ENCODE measurements at regions not wholly inside any gene's neighbourhood (a gene's known extent, or its start where the extent isn't known, plus 50 kb on each side); places are given as distances from the start of the nearest gene placed in this dataset.

DNA sequence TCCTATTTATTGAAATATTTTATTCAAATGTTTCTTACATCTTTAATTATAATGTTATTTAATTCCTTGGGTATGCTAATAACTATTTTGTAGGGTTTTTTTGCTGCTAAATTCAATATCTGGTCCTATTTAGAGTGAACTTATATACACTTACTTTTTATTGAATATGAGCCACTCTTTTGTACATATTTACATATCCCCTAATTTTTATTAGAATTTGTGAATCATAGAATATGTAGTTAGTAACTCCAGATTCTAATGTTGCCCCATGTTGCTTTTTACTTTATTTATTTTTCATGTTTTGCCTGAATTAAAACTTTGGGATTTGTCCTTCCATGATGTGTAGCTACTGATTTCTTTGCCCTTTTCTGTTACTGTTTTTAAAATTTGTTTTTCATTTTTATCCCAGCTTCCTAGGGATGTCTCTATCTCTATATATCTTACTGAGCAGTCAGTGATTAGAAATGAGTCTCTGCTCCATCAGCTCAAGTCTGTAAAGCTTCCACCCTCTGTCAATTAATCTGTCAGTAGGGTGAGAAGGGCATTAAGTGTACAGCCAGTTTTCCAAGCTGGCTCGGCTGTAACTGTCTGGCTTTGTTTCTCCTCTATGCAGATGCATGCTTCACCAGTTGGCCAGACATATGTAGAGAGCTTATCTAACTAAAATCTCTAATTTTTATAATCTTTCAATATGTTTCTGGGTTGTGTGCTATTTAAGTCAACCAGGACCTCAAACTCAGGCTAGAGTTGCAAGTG is 256.9 kb downstream of the CDH19 start:
- H3K9ac ChIP-seq (ENCODE audit: low read length): no peak overlapping the region
- no peaks in the 10 kb centered on the region for H3F3A ChIP-seq (ENCODE audit: insufficient read depth)
- no peak for TF ChIP-seq EZH2phosphoT487 (conservative IDR thresholded peaks at IDR 0.05; ENCODE audit: low read length)
- TF ChIP-seq, protein P1, sequence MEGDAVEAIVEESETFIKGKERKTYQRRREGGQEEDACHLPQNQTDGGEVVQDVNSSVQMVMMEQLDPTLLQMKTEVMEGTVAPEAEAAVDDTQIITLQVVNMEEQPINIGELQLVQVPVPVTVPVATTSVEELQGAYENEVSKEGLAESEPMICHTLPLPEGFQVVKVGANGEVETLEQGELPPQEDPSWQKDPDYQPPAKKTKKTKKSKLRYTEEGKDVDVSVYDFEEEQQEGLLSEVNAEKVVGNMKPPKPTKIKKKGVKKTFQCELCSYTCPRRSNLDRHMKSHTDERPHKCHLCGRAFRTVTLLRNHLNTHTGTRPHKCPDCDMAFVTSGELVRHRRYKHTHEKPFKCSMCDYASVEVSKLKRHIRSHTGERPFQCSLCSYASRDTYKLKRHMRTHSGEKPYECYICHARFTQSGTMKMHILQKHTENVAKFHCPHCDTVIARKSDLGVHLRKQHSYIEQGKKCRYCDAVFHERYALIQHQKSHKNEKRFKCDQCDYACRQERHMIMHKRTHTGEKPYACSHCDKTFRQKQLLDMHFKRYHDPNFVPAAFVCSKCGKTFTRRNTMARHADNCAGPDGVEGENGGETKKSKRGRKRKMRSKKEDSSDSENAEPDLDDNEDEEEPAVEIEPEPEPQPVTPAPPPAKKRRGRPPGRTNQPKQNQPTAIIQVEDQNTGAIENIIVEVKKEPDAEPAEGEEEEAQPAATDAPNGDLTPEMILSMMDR (IDR thresholded peaks at IDR 0.05; ENCODE audit: insufficient read depth, low read length, poor library complexity, severe bottlenecking): no peak
- no peak overlapping the region for H3K27ac ChIP-seq (ENCODE audit: low read depth, low read length)
- no peaks in the 10 kb centered on the region for H3K36me3 ChIP-seq (ENCODE audit: low read length)
- no peak overlapping the region for H3K4me2 ChIP-seq (ENCODE audit: low read depth, low read length, poor library complexity, severe bottlenecking)
- no peak overlapping the region for H3K4me3 ChIP-seq (ENCODE audit: insufficient read depth, low read length, poor library complexity, severe bottlenecking)
- no peaks in the 10 kb centered on the region for H3K9me3 ChIP-seq (ENCODE audit: insufficient read depth, low read length)
- H3K27me3 ChIP-seq (ENCODE audit: low read length): no peaks in the 10 kb centered on the region
- H3K9me2 ChIP-seq (replicated peaks; ENCODE audit: insufficient read depth, low read length): no peaks in the 10 kb centered on the region
- no peak overlapping the region for H2AFZ ChIP-seq (ENCODE audit: low read depth, low read length, severe bottlenecking)
- no peaks in the 10 kb centered on the region for H3K79me2 ChIP-seq (ENCODE audit: insufficient read depth, low read length)
- no peaks in the 10 kb centered on the region for H4K20me1 ChIP-seq (ENCODE audit: low read depth, low read length)

- H3K36me3 ChIP-seq (ENCODE audit: low read length): no peaks in the 10 kb centered on the region; the same call in 1 of the 2 replicates
- no peaks in the 10 kb centered on the region for H3K9me3 ChIP-seq (ENCODE audit: insufficient read depth, low read length)
- H3K9ac ChIP-seq (ENCODE audit: low read length): no peak overlapping the region
- H3K79me2 ChIP-seq (ENCODE audit: insufficient read depth, low read length): no peaks in the 10 kb centered on the region
- H2AFZ ChIP-seq (ENCODE audit: low read depth, low read length, severe bottlenecking): no peak overlapping the region
- no peaks in the 10 kb centered on the region for H4K20me1 ChIP-seq (ENCODE audit: low read depth, low read length)
- H3F3A ChIP-seq (ENCODE audit: insufficient read depth): no peaks in the 10 kb centered on the region
- no peak overlapping the region for H3K4me3 ChIP-seq (ENCODE audit: insufficient read depth, low read length, poor library complexity, severe bottlenecking)
- H3K9me2 ChIP-seq (replicated peaks; ENCODE audit: insufficient read depth, low read length): no peaks in the 10 kb centered on the region
- no peaks in the 10 kb centered on the region for H3K27me3 ChIP-seq (ENCODE audit: low read length)
- TF ChIP-seq, protein P1 (IDR thresholded peaks at IDR 0.05; ENCODE audit: insufficient read depth, low read length, poor library complexity, severe bottlenecking): no peak
- TF ChIP-seq EZH2phosphoT487 (conservative IDR thresholded peaks at IDR 0.05; ENCODE audit: low read length): no peak
- H3K4me2 ChIP-seq (ENCODE audit: low read depth, low read length, poor library complexity, severe bottlenecking): no peak overlapping the region
- no peak overlapping the region for H3K27ac ChIP-seq (ENCODE audit: low read depth, low read length)
These were observed 259.7 kb downstream of the CDH19 start for GRCh38 chr18:66344227-66344626.

- Histone ChIP-seq H3K27me3 (ENCODE audit: low read length) (no peaks in the 10 kb centered on the region), H3K36me3 (ENCODE audit: low read length) (no peaks in the 10 kb centered on the region; the same call in 1 of the 2 replicates), H3K4me2 (ENCODE audit: low read depth, low read length, poor library complexity, severe bottlenecking) (no peak overlapping the region), H2AFZ (ENCODE audit: low read depth, low read length, severe bottlenecking) (no peak overlapping the region), H3K27ac (ENCODE audit: low read depth, low read length) (no peak overlapping the region), H3K9ac (ENCODE audit: low read length) (no peak overlapping the region), H3K4me3 (ENCODE audit: insufficient read depth, low read length, poor library complexity, severe bottlenecking) (no peak overlapping the region), H3K9me2 (replicated peaks; ENCODE audit: insufficient read depth, low read length) (no peaks in the 10 kb centered on the region), H3F3A (ENCODE audit: insufficient read depth) (no peaks in the 10 kb centered on the region), H3K79me2 (ENCODE audit: insufficient read depth, low read length) (no peaks in the 10 kb centered on the region), H3K9me3 (ENCODE audit: insufficient read depth, low read length) (no peaks in the 10 kb centered on the region), H4K20me1 (ENCODE audit: low read depth, low read length) (no peaks in the 10 kb centered on the region)
- TF ChIP-seq, protein P1 (IDR thresholded peaks at IDR 0.05; ENCODE audit: insufficient read depth, low read length, poor library complexity, severe bottlenecking): no peak
- no peak for TF ChIP-seq EZH2phosphoT487 (conservative IDR thresholded peaks at IDR 0.05; ENCODE audit: low read length)
These were observed 261.3 kb downstream of the CDH19 start for GRCh38 chr18:66342577-66342976.
